ENCODE measurements at regions not wholly inside any gene's neighbourhood (a gene's known extent, or its start where the extent isn't known, plus 50 kb on each side); places are given as distances from the start of the nearest gene placed in this dataset.

DNA sequence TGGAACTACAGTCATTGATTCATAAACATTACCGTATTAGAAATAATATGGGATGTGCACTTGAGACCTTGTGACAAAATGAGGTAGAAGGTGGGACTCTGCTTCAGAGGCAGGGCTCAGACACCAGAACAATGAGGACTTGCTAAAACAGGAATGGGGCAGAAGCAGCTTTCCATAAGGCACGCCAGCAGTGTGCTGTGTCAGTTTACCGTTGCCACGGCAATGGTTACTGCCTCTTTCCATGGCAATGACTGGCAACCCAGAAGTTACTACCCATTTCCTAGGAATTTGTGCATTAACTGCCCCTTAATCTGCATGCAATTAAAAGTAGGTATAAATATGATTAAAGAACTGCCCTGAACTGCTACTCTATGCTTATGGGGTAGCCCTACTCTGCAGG is 169.0 kb downstream of the CHRM3 start:
- Histone ChIP-seq H3K9me3 (ENCODE audit: control insufficient read depth, low read length) (no peaks in the 10 kb centered on the region), H3K27ac (no peak overlapping the region), H3K27me3 (ENCODE audit: control insufficient read depth, insufficient read depth, low read length) (no peaks in the 10 kb centered on the region), H3K4me3 (ENCODE audit: low read depth, low read length) (no peak overlapping the region), H3K36me3 (ENCODE audit: control insufficient read depth, insufficient read depth, low read length) (no peaks in the 10 kb centered on the region), H3K9ac (no peak overlapping the region), H3K4me2 (ENCODE audit: low read length) (no peak overlapping the region), H3K4me1 (no peaks in the 10 kb centered on the region), H3K79me2 (no peaks in the 10 kb centered on the region), H2AFZ (no peak overlapping the region)
- TF ChIP-seq, protein P1, sequence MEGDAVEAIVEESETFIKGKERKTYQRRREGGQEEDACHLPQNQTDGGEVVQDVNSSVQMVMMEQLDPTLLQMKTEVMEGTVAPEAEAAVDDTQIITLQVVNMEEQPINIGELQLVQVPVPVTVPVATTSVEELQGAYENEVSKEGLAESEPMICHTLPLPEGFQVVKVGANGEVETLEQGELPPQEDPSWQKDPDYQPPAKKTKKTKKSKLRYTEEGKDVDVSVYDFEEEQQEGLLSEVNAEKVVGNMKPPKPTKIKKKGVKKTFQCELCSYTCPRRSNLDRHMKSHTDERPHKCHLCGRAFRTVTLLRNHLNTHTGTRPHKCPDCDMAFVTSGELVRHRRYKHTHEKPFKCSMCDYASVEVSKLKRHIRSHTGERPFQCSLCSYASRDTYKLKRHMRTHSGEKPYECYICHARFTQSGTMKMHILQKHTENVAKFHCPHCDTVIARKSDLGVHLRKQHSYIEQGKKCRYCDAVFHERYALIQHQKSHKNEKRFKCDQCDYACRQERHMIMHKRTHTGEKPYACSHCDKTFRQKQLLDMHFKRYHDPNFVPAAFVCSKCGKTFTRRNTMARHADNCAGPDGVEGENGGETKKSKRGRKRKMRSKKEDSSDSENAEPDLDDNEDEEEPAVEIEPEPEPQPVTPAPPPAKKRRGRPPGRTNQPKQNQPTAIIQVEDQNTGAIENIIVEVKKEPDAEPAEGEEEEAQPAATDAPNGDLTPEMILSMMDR (IDR thresholded peaks at IDR 0.05): no peak

DNA sequence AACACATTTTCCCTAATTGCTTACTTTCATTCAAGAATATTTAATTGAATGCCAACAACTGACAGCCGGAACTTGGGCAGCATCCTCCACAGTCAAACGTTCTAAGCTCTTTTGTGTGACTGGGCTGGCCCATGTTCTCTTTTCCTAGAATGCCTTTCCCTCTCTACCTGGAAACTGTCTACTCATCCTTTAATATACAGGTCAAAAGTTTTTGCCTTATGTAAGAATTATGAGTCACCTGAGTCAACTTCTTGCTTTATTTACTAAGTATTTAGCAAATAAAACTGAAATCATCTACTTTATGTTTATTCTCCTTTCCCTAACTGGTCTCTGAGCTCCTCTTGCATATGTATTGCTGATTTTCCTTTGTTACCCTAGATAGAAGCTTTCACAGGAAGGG is 172.2 kb downstream of the CHRM3 start:
- Histone ChIP-seq H3K4me3 (ENCODE audit: low read depth, low read length) (no peak overlapping the region), H3K27me3 (ENCODE audit: control insufficient read depth, insufficient read depth, low read length) (no peaks in the 10 kb centered on the region), H3K9ac (no peak overlapping the region), H3K36me3 (ENCODE audit: control insufficient read depth, insufficient read depth, low read length) (no peaks in the 10 kb centered on the region), H3K79me2 (no peaks in the 10 kb centered on the region), H2AFZ (no peak overlapping the region), H3K27ac (no peak overlapping the region), H3K9me3 (ENCODE audit: control insufficient read depth, low read length) (no peaks in the 10 kb centered on the region), H3K4me2 (ENCODE audit: low read length) (no peak overlapping the region), H3K4me1 (no peaks in the 10 kb centered on the region)
- TF ChIP-seq, protein P1 (IDR thresholded peaks at IDR 0.05): no peak

DNA sequence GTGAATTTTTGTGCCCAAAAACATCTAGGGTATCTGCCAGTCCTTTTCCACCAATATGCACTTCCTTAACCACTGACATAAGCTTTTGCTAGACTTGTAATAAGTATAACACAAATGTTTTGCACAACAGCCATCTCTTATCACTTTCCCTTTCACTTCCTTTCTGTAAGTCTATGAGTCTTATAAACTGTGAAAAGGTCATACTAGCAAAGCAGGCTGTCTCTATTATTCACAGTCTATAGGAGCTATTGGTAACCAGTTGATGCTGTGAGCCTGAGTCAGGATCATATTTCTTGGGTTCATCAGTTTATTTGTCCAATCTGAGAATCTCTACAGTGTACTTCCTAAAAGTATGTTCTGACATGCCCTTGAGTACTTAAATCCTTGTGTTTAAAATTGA is 172.6 kb downstream of the CHRM3 start:
- no peak overlapping the region for H3K4me2 ChIP-seq (ENCODE audit: low read length)
- H3K4me1 ChIP-seq: no peaks in the 10 kb centered on the region
- H3K79me2 ChIP-seq: no peaks in the 10 kb centered on the region
- no peak overlapping the region for H3K27ac ChIP-seq
- H3K9me3 ChIP-seq (ENCODE audit: control insufficient read depth, low read length): no peaks in the 10 kb centered on the region
- no peak overlapping the region for H3K9ac ChIP-seq
- no peaks in the 10 kb centered on the region for H3K27me3 ChIP-seq (ENCODE audit: control insufficient read depth, insufficient read depth, low read length)
- H3K4me3 ChIP-seq (ENCODE audit: low read depth, low read length): no peak overlapping the region
- no peaks in the 10 kb centered on the region for H3K36me3 ChIP-seq (ENCODE audit: control insufficient read depth, insufficient read depth, low read length)
- H2AFZ ChIP-seq: no peak overlapping the region
- TF ChIP-seq, protein P1 (IDR thresholded peaks at IDR 0.05): no peak

DNA sequence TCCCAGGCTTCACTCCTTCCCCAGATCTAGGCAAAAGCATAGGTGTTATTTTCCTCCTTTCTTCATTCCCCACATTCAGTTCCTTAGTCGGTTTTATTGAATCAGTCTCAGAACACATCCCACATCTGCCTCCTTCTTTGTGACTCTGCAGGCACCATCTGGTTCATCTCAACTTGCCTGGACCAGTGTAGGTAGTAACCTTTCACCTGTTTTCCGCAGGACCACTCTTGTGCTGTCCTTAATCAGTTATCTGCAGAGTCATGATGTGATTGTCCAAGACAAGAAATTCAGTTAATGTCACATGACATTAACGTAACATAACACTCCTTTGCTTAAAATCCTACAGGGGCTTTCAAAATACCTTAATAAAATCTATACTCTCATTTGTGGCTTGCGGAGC is 174.6 kb downstream of the CHRM3 start:
- H3K36me3 ChIP-seq (ENCODE audit: control insufficient read depth, insufficient read depth, low read length): no peaks in the 10 kb centered on the region
- no peak overlapping the region for H3K9ac ChIP-seq
- no peak overlapping the region for H2AFZ ChIP-seq
- no peaks in the 10 kb centered on the region for H3K27me3 ChIP-seq (ENCODE audit: control insufficient read depth, insufficient read depth, low read length)
- no peak overlapping the region for H3K4me2 ChIP-seq (ENCODE audit: low read length)
- no peak overlapping the region for H3K4me3 ChIP-seq (ENCODE audit: low read depth, low read length)
- no peaks in the 10 kb centered on the region for H3K4me1 ChIP-seq
- no peaks in the 10 kb centered on the region for H3K79me2 ChIP-seq
- H3K9me3 ChIP-seq (ENCODE audit: control insufficient read depth, low read length): no peaks in the 10 kb centered on the region
- no peak overlapping the region for H3K27ac ChIP-seq
- TF ChIP-seq, protein P1 (IDR thresholded peaks at IDR 0.05): no peak

DNA sequence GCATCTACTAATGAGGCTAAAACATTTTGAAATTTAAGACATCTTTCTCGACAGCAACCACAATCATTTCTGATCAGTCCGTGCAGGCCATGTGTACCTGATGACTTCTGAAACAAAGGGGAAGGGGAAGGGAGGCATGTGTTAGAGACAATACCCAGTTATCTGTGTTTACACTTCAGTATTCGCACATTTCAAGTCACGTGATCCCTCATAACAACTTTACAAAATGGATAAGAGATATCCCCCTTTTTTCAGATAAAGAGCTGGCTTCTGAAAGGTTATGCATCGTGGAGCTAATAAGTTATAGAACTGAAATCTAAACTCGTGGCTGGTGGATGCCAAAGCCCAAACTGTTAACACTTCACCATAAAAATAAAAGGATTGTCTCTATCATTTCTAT is 175.7 kb downstream of the CHRM3 start:
- Histone ChIP-seq H3K4me3 (ENCODE audit: low read depth, low read length) (no peak overlapping the region), H2AFZ (no peak overlapping the region), H3K27me3 (ENCODE audit: control insufficient read depth, insufficient read depth, low read length) (no peaks in the 10 kb centered on the region), H3K4me1 (no peaks in the 10 kb centered on the region), H3K9ac (no peak overlapping the region), H3K9me3 (ENCODE audit: control insufficient read depth, low read length) (no peaks in the 10 kb centered on the region), H3K4me2 (ENCODE audit: low read length) (no peak overlapping the region), H3K27ac (no peak overlapping the region), H3K79me2 (no peaks in the 10 kb centered on the region), H3K36me3 (ENCODE audit: control insufficient read depth, insufficient read depth, low read length) (no peaks in the 10 kb centered on the region)
- TF ChIP-seq, protein P1 (IDR thresholded peaks at IDR 0.05): no peak
